ENCODE measurements at regions not wholly inside any gene's neighbourhood (a gene's known extent, or its start where the extent isn't known, plus 50 kb on each side); places are given as distances from the start of the nearest gene placed in this dataset.

GRCh38 chr5:24161559-24161958 is 483.2 kb downstream of the CDH10 start:
- WGBS, 2 donors, result 83 to 88% methylated on average over 2 of the region's 2 CpGs

GRCh38 chr5:24162343-24162742 is 482.4 kb downstream of the CDH10 start:
- H3K36me3 ChIP-seq (ENCODE audit: control insufficient read depth in 4 of 4, insufficient read depth in 4 of 4, low read length in 4 of 4), result no peaks in the 10 kb centered on the region
- H3K9ac ChIP-seq (ENCODE audit: insufficient read depth in 1 of 2, low read length in 2 of 2), result no peak overlapping the region
- TF ChIP-seq CTCF (IDR thresholded peaks at IDR 0.05; ENCODE audit: control extremely low read depth, extremely low read depth), result no peak
- no peak for ATAC-seq (ENCODE audit: insufficient read depth, low FRiP score)
- H3K4me3 ChIP-seq, result no peak overlapping the region
- no peaks in the 10 kb centered on the region for H3K9me3 ChIP-seq (ENCODE audit: control insufficient read depth in 4 of 4, insufficient read depth in 3 of 4, low read length in 3 of 4)
- no peaks in the 10 kb centered on the region for H3K27me3 ChIP-seq (ENCODE audit: control insufficient read depth in 3 of 3, insufficient read depth in 3 of 3, low read length in 2 of 3)
- DNase-seq, result no peak
- H3K4me1 ChIP-seq (ENCODE audit: control insufficient read depth in 5 of 5, insufficient read depth in 5 of 5, low read length in 5 of 5), result no peaks in the 10 kb centered on the region
- H3K27ac ChIP-seq (ENCODE audit: low read depth in 1 of 2, low read length in 1 of 2), result no peak overlapping the region

More at GRCh38 chr5:24161559-24161958, 483.2 kb downstream of the CDH10 start:
- DNase-seq, result no peak
- no peak overlapping the region for H3K4me3 ChIP-seq
- H3K36me3 ChIP-seq (ENCODE audit: control insufficient read depth in 4 of 4, insufficient read depth in 4 of 4, low read length in 4 of 4), result no peaks in the 10 kb centered on the region
- no peak for ATAC-seq (ENCODE audit: insufficient read depth, low FRiP score)
- no peak overlapping the region for H3K9ac ChIP-seq (ENCODE audit: insufficient read depth in 1 of 2, low read length in 2 of 2)
- no peaks in the 10 kb centered on the region for H3K27me3 ChIP-seq (ENCODE audit: control insufficient read depth in 3 of 3, insufficient read depth in 3 of 3, low read length in 2 of 3)
- H3K27ac ChIP-seq (ENCODE audit: low read depth in 1 of 2, low read length in 1 of 2), result no peak overlapping the region
- no peak for TF ChIP-seq CTCF (IDR thresholded peaks at IDR 0.05; ENCODE audit: control extremely low read depth, extremely low read depth)
- H3K4me1 ChIP-seq (ENCODE audit: control insufficient read depth in 5 of 5, insufficient read depth in 5 of 5, low read length in 5 of 5), result no peaks in the 10 kb centered on the region
- no peaks in the 10 kb centered on the region for H3K9me3 ChIP-seq (ENCODE audit: control insufficient read depth in 4 of 4, insufficient read depth in 3 of 4, low read length in 3 of 4)

- Histone ChIP-seq H3K27me3 (ENCODE audit: control insufficient read depth in 3 of 3, insufficient read depth in 3 of 3, low read length in 2 of 3) (no peaks in the 10 kb centered on the region), H3K9me3 (ENCODE audit: control insufficient read depth in 4 of 4, insufficient read depth in 3 of 4, low read length in 3 of 4) (no peaks in the 10 kb centered on the region), H3K27ac (ENCODE audit: low read depth in 1 of 2, low read length in 1 of 2) (no peak overlapping the region), H3K4me1 (ENCODE audit: control insufficient read depth in 5 of 5, insufficient read depth in 5 of 5, low read length in 5 of 5) (no peaks in the 10 kb centered on the region), H3K9ac (ENCODE audit: insufficient read depth in 1 of 2, low read length in 2 of 2) (no peak overlapping the region), H3K4me3 (no peak overlapping the region), H3K36me3 (ENCODE audit: control insufficient read depth in 4 of 4, insufficient read depth in 4 of 4, low read length in 4 of 4) (no peaks in the 10 kb centered on the region)
- TF ChIP-seq CTCF (IDR thresholded peaks at IDR 0.05; ENCODE audit: control extremely low read depth, extremely low read depth), result no peak
- 67 to 71% methylated on average over 2 of the region's 2 CpGs for WGBS, 2 donors
- ATAC-seq (ENCODE audit: insufficient read depth, low FRiP score) (no peak), DNase-seq (no peak)
Observed at GRCh38 chr5:24163091-24163490, 481.7 kb downstream of the CDH10 start.

- Histone ChIP-seq H3K9me3 (ENCODE audit: control insufficient read depth in 4 of 4, insufficient read depth in 3 of 4, low read length in 3 of 4) (peaks cover 0 to 4% (median 0%) of the 10 kb centered on the region in 4 donors), H3K4me3 (no peak overlapping the region), H3K27me3 (ENCODE audit: control insufficient read depth in 3 of 3, insufficient read depth in 3 of 3, low read length in 2 of 3) (no peaks in the 10 kb centered on the region), H3K27ac (ENCODE audit: low read depth in 1 of 2, low read length in 1 of 2) (no peak overlapping the region), H3K4me1 (ENCODE audit: control insufficient read depth in 5 of 5, insufficient read depth in 5 of 5, low read length in 5 of 5) (no peaks in the 10 kb centered on the region), H3K9ac (ENCODE audit: insufficient read depth in 1 of 2, low read length in 2 of 2) (no peak overlapping the region), H3K36me3 (ENCODE audit: control insufficient read depth in 4 of 4, insufficient read depth in 4 of 4, low read length in 4 of 4) (no peaks in the 10 kb centered on the region)
- DNase-seq (no peak), ATAC-seq (ENCODE audit: insufficient read depth, low FRiP score) (no peak)
- no peak for TF ChIP-seq CTCF (IDR thresholded peaks at IDR 0.05; ENCODE audit: control extremely low read depth, extremely low read depth)
Observed at GRCh38 chr5:24167806-24168205, 477.0 kb downstream of the CDH10 start.
